Lower lobe of right lung (tissue), 2 donors: ENCODE measurements at regions not wholly inside any gene's neighbourhood (a gene's known extent, or its start where the extent isn't known, plus 50 kb on each side); places are given as distances from the start of the nearest gene placed in this dataset.
"Not testable (repeated sequence)": the region's sequence is repeated elsewhere in the genome, so short reads cannot be mapped to it uniquely, and the experiment has no call there.

Experiments used
- ATAC-seq, 2 donors: fragments of 200-7000 bp; cut with Tn5 transposase; one replicate each; pipeline ENCODE4 v1.9.1; 2020 to 2022; ENCODE audit warnings: mild to moderate bottlenecking in 2 of 2, moderate library complexity in 2 of 2
- DNase-seq: peaks from one replicate; pipeline ENCODE4 v3.0.0-alpha.2; 2020
- H3K27ac ChIP-seq: fragments of 200-600 bp; one replicate; pipeline ENCODE4 v1.8.0; 2022
- H3K27me3 ChIP-seq: fragments of 200-600 bp; one replicate; pipeline ENCODE4 v1.8.0; 2022; ENCODE audit warnings: low read depth
- H3K36me3 ChIP-seq: fragments of 200-600 bp; one replicate; pipeline ENCODE4 v1.8.0; 2022; ENCODE audit warnings: mild to moderate bottlenecking
- H3K4me1 ChIP-seq: fragments of 200-600 bp; one replicate; pipeline ENCODE4 v1.8.0; 2022
- H3K4me3 ChIP-seq: fragments of 200-600 bp; one replicate; pipeline ENCODE4 v1.8.0; 2022; ENCODE audit warnings: mild to moderate bottlenecking
- H3K9me3 ChIP-seq: fragments of 200-600 bp; one replicate; pipeline ENCODE4 v1.8.0; 2022
- CTCF ChIP-seq: fragments of 200-600 bp; IDR thresholded peaks from one replicate; pipeline ENCODE4 v1.8.0; 2022; ENCODE audit warnings: antibody characterized with exemption, mild to moderate bottlenecking
- intact Hi-C: fragments of 100-400 bp; cut with DNase I; formaldehyde crosslinking; loops from one replicate; pipeline ENCODE4 v1.11.0; 2022
- donor health status: DM: no; HTN: yes; CAD: no; lungs with severe emphysema.

DNA sequence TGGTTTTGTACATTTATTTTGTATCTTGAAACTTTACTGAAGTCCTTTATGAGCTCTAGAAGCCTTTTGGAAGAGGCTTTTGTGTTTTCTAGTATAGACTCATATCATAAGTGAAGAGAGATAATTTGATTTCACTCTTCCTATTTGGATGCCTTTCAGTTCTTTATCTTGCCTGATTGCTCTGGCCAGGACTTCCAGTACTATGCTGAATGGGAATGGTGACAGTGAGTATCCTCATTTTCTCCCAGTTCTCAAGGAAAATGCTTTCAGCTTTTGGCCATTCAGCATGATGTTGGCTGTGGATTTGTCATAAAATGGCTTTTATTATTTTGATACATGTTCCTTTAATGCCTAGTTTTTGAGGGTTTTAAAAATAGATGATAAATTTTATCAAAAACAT is 1061.3 kb downstream of the STPG2 start:
- no peaks in the 10 kb centered on the region for H3K4me1 ChIP-seq
- DNase-seq (no peak), ATAC-seq (no peak)
- H3K9me3 ChIP-seq, result no peaks in the 10 kb centered on the region
- intact Hi-C loops, result no loop called here
- H3K27ac ChIP-seq, result no peak overlapping the region
- H3K27me3 ChIP-seq, result no peaks in the 10 kb centered on the region
- H3K4me3 ChIP-seq, result no peak overlapping the region
- H3K36me3 ChIP-seq, result no peaks in the 10 kb centered on the region
- no peak for TF ChIP-seq CTCF

DNA sequence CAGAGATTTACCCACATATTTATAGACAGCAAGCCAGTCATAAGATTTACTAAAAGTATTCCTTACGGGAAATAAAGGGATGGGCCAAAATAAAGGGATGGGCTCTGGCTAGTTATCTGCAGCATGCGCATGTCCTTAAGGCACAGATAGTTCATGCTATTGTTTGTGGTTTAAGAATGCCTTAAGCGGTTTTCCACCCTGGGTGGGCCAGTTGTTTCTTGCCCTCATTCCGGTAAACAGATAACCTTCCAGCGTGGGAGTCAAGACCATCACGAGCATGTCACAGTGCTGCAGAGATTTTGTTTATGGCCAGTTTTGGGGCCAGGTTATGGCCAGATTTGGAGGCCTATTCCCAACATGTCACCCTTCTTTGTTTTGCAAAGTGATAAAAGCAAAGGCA is 1046.2 kb downstream of the STPG2 start:
- H3K27me3 ChIP-seq, H3K9me3 ChIP-seq, DNase-seq, H3K4me1 ChIP-seq, intact Hi-C loops, H3K27ac ChIP-seq, ATAC-seq, H3K4me3 ChIP-seq, H3K36me3 ChIP-seq: not testable (repeated sequence)

DNA sequence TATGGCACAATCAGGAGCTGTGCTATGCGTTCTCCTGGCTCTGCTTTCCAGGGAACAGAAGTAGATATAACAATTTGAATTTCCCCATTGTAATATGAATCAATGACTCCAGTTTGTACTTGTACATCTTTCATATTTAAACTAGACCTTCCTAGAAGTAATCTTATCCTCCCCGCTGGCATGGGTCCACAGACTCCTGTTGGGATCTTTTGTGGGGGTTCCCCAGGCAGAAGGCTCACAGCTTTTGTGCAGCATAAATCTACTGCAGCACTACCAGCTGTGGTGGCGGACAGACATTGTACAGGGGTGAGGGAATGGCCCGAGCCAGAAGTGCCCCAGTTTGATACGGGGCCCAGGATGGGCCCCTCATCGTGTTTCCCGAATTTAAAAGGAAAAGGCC is 1042.1 kb downstream of the STPG2 start:
- intact Hi-C loops, ATAC-seq: not testable (repeated sequence)

DNA sequence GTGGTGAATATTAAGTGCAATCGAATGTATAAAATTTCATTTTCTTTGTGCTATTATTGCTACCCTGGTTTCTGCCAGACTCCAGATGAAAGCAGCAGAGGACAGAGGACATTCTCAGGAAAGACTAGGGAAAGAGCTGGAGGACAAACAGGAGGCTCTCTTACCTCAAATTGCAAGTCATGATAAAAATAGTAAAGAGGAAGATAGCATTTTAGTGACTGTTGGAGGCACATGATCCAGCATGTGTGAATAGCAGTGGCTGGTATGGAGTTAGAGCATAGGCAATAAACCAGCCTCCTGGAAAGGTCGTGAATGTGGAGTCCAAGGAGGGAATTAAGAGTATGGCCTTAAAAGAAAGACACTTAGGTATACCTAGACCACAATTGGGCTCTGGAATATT is 1040.0 kb downstream of the STPG2 start:
- Histone ChIP-seq H3K36me3 (no peaks in the 10 kb centered on the region), H3K4me1 (no peaks in the 10 kb centered on the region), H3K9me3 (no peaks in the 10 kb centered on the region), H3K27ac (no peak overlapping the region), H3K4me3 (no peak overlapping the region), H3K27me3 (no peaks in the 10 kb centered on the region)
- ATAC-seq (no peak), DNase-seq (no peak)
- intact Hi-C loops, result no loop called here
- no peak for TF ChIP-seq CTCF

More for the DNA sequence above, 1042.1 kb downstream of the STPG2 start:
- H3K4me3 ChIP-seq, H3K27me3 ChIP-seq, H3K9me3 ChIP-seq, H3K4me1 ChIP-seq, DNase-seq, H3K36me3 ChIP-seq, H3K27ac ChIP-seq: not testable (repeated sequence)

DNA sequence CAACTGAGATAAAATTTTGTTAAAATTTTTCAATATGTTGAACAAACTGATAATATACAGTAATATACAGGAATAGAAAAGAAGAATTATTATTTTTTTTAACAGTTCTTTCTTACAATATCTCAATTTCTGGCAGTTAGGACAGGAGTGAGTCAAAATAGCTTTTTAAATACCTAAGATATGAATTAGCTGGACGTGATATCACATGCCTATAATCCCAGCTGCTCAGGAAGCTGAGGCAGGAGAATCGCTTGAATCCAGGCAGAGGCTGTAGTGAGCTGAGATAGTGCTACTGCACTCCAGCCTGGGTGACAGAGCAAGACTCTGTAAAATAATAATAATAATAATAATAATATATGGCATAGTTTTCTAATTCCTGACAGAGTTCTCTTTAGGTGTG is 1039.3 kb downstream of the STPG2 start:
- no peaks in the 10 kb centered on the region for H3K36me3 ChIP-seq
- no peaks in the 10 kb centered on the region for H3K9me3 ChIP-seq
- H3K27ac ChIP-seq, result no peak overlapping the region
- H3K4me3 ChIP-seq, result no peak overlapping the region
- intact Hi-C loops, result no loop called here
- no peaks in the 10 kb centered on the region for H3K4me1 ChIP-seq
- TF ChIP-seq CTCF, result no peak
- no peak for DNase-seq
- ATAC-seq, result no peak
- no peaks in the 10 kb centered on the region for H3K27me3 ChIP-seq

GRCh38 chr4:97104666-97105065 is 1038.6 kb downstream of the STPG2 start:
- Histone ChIP-seq H3K36me3 (no peaks in the 10 kb centered on the region), H3K4me1 (no peaks in the 10 kb centered on the region), H3K27me3 (no peaks in the 10 kb centered on the region), H3K27ac (no peak overlapping the region), H3K4me3 (no peak overlapping the region), H3K9me3 (no peaks in the 10 kb centered on the region)
- intact Hi-C loops, result no loop called here
- ATAC-seq, result no peak
- no peak for TF ChIP-seq CTCF
- no peak for DNase-seq
